Left lung (tissue), 4 donors: ENCODE measurements at regions not wholly inside any gene's neighbourhood (a gene's known extent, or its start where the extent isn't known, plus 50 kb on each side); places are given as distances from the start of the nearest gene placed in this dataset.
A peak's percentile ranks its signal among the peaks of the same experiment; 100 is the strongest.
"Not testable (repeated sequence)": the region's sequence is repeated elsewhere in the genome, so short reads cannot be mapped to it uniquely, and the experiment has no call there.

Experiments used
- ATAC-seq: fragments of 200-7000 bp; cut with Tn5 transposase; one replicate; pipeline ENCODE4 v1.9.1; 2020; ENCODE audit warnings: moderate library complexity
- DNase-seq, 4 donors: peaks; one replicate each; pipeline ENCODE4 v3.0.0-alpha.2; 2013 to 2020
- H3K27ac ChIP-seq, 2 donors: fragments of 200-600 bp; sonication (generic) in 1 of 2; one replicate each; pipeline versions ENCODE4 v1.5.0 to v1.8.0; 2020 to 2021
- H3K27me3 ChIP-seq, 2 donors: fragments of 200-600 bp; sonication (generic) in 1 of 2; one replicate each; pipeline versions ENCODE4 v1.5.0 to v1.8.0; 2020 to 2021
- H3K36me3 ChIP-seq, 2 donors: fragments of 200-600 bp; sonication (generic) in 1 of 2; one replicate each; pipeline versions ENCODE4 v1.5.0 to v1.8.0; 2020 to 2021
- H3K4me1 ChIP-seq, 2 donors: fragments of 200-600 bp; one replicate each; pipeline ENCODE4 v1.8.0; 2021
- H3K4me3 ChIP-seq, 2 donors: fragments of 200-600 bp; sonication (generic) in 1 of 2; one replicate each; pipeline versions ENCODE4 v1.5.0 to v1.8.0; 2020 to 2021; ENCODE audit warnings: mild to moderate bottlenecking in 1 of 2
- H3K9me3 ChIP-seq, 2 donors: fragments of 200-600 bp; sonication (generic) in 1 of 2; one replicate each; pipeline versions ENCODE4 v1.5.0 to v1.8.0; 2020 to 2021
- intact Hi-C, 2 donors: fragments of 100-400 bp; cut with DNase I; formaldehyde crosslinking; loops; one replicate each; pipeline versions ENCODE4 v1.11.2 to v1.14.2; 2022
- TF ChIP-seq, protein P1 (sequence below), 2 donors: fragments of 200-600 bp; sonication (generic) in 1 of 2; IDR thresholded peaks; one replicate each; pipeline versions ENCODE4 v1.5.0 to v1.8.0; 2021; ENCODE audit warnings: antibody characterized with exemption in 2 of 2
- donor health status: DM: no; HTN: yes; CAD: no.
- donor health status: DM: no; HTN: no; CAD: no.

DNA sequence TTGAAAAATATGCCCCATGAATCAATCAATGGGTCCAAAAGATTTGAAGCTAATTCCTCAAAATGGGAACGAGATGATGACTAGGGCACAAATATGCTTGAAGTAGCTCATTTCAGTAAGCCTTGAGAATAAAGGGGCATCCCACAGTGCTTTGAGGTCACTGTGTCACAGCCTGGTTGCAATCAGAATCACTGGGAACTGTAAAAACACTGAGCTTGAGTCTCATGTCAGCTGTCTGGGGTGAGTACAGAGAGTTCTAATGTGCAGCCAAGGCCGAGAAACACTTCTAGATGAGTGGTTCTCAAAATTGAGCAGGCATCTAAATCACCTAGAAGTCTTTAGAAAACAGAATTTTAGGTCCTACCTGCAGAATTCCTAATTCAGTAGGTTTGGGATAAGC is 120.5 kb upstream of the EGFL6 start:
- no peak overlapping the region for H3K27ac ChIP-seq
- intact Hi-C loops, result no loop called here

DNA sequence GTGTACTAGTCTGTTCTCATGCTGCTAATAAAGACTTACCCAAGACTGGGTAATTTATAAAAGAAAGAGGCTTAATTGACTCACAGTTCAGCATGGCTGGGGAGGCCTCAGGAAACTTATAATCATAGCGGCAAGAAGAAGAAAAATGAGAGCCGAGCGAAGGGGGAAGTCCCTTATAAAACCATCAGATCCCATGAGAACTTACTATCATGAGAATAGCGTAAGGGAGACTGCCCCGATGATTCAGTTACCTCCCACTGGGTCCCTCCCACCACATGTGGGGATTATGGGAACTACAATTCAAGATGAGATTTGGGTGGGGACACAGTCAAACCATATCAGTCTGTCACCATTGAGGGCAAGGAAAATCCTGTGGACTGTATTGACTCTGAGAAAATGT is 121.8 kb upstream of the ATXN3L start:
- DNase-seq, ATAC-seq, H3K4me1 ChIP-seq, H3K27me3 ChIP-seq, intact Hi-C loops, H3K9me3 ChIP-seq, H3K4me3 ChIP-seq, H3K27ac ChIP-seq, H3K36me3 ChIP-seq: not testable (repeated sequence)

More for the DNA sequence above, 120.5 kb upstream of the EGFL6 start:
- ATAC-seq (no peak), DNase-seq (no peak)
- Histone ChIP-seq H3K9me3 (no peaks in the 10 kb centered on the region), H3K27me3 (no peaks in the 10 kb centered on the region), H3K36me3 (no peaks in the 10 kb centered on the region), H3K4me1 (no peaks in the 10 kb centered on the region), H3K4me3 (no peak overlapping the region)
- TF ChIP-seq, protein P1, sequence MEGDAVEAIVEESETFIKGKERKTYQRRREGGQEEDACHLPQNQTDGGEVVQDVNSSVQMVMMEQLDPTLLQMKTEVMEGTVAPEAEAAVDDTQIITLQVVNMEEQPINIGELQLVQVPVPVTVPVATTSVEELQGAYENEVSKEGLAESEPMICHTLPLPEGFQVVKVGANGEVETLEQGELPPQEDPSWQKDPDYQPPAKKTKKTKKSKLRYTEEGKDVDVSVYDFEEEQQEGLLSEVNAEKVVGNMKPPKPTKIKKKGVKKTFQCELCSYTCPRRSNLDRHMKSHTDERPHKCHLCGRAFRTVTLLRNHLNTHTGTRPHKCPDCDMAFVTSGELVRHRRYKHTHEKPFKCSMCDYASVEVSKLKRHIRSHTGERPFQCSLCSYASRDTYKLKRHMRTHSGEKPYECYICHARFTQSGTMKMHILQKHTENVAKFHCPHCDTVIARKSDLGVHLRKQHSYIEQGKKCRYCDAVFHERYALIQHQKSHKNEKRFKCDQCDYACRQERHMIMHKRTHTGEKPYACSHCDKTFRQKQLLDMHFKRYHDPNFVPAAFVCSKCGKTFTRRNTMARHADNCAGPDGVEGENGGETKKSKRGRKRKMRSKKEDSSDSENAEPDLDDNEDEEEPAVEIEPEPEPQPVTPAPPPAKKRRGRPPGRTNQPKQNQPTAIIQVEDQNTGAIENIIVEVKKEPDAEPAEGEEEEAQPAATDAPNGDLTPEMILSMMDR (IDR thresholded peaks at IDR 0.05), result no peak

DNA sequence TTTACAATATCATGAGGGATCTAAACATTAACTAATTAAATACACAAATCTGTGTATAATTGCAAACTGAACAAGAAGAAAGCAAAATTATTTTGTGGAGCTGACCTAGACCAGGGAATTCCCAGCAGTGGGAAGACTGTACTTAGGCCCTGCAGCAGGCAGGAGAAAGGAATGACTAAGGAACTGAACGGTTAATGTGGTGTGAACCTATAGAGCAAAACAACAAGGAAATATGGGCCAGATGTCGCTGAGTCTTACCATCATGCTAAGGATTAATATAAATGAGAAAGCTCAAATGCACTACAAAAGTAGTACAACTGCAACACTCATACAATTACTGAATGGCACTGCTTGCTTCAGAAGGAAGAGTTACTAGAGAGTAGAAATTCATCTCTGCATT is 120.3 kb upstream of the ATXN3L start:
- no peak for DNase-seq
- no peak overlapping the region for H3K27ac ChIP-seq
- intact Hi-C loops, result no loop called here
- no peaks in the 10 kb centered on the region for H3K36me3 ChIP-seq
- TF ChIP-seq, protein P1 (IDR thresholded peaks at IDR 0.05), result no peak
- H3K27me3 ChIP-seq, result no peaks in the 10 kb centered on the region
- no peaks in the 10 kb centered on the region for H3K4me1 ChIP-seq
- H3K9me3 ChIP-seq, result no peaks in the 10 kb centered on the region
- no peak overlapping the region for H3K4me3 ChIP-seq
- ATAC-seq, result no peak

DNA sequence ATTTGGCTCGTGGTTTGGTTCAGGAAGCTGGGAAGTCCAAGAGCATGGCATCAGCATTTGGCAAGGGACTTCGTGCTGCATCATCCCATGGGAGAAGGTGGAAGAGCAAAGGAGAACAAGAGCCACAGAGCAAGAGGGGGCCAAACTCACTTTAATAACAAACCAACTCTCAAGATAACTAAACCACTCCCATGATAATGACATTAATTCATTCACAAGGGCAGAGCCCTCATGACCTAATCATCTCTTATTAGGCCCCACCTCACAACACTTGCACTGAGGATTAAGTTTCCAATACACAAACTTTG is 113.4 kb upstream of the ATXN3L start:
- Histone ChIP-seq H3K4me1 (no peaks in the 10 kb centered on the region), H3K27ac (peak overlapping the region in 1 of 2 donors; percentile 28), H3K4me3 (no peak overlapping the region), H3K36me3 (no peaks in the 10 kb centered on the region), H3K9me3 (no peaks in the 10 kb centered on the region), H3K27me3 (no peaks in the 10 kb centered on the region)
- TF ChIP-seq, protein P1 (IDR thresholded peaks at IDR 0.05), result no peak
- ATAC-seq (no peak), DNase-seq (peak in 1 of 4 donors; percentile 5)
- intact Hi-C loops, result no loop called here

DNA sequence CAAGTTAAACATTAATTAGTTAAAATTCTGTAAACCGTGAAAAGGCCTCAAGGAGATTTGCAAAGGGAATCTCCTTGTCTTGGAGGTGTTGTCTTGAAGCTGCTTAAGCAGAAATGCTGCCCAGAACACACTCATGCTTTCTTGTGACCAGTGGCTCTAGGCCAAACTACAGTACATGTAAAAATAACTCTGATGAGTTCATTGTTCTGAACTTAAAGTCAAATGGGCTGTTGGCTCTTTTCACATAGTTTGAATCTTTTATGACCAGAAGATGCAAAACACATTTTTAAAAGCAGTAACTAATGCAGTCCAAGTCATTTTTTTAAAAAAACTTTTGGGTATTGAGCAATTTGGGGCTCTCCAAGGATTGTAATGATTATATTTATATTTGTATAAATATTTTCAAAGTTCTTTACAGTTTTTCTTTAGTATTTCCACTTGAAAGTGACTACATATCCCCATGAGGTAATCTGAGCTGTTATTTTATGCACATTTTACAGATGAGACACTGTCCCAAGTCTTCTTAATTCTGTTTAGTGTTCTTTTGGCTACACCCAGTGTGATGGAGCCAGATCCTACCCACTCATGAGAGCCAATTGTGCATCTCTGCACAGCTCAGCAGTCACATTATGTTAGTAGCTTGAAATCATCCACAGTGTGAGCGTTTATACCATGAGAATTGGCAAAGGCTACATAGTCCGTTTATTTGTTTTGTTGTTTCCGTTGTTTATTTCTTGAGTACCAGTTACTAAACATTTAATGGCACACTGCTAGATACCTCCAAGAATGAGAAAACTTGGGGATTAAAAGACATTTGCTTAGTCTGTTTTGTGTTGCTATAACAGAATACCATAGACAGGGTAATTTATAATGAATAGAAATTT is 112.8 kb upstream of the ATXN3L start:
- intact Hi-C loops, result no loop called here

More for the DNA sequence above, 112.8 kb upstream of the ATXN3L start:
- TF ChIP-seq, protein P1 (IDR thresholded peaks at IDR 0.05), result no peak
- DNase-seq (peak in 3 of 4 donors; percentile 36 to 86 (median 67)), ATAC-seq (peak; percentile 74)
- H3K9me3 ChIP-seq, result no peaks in the 10 kb centered on the region
- no peaks in the 10 kb centered on the region for H3K4me1 ChIP-seq
- H3K4me3 ChIP-seq, result no peak overlapping the region
- no peaks in the 10 kb centered on the region for H3K27me3 ChIP-seq
- H3K36me3 ChIP-seq, result no peaks in the 10 kb centered on the region
- peak overlapping the region; percentile 5 to 46 for H3K27ac ChIP-seq
